WTC11 (cell line): ENCODE measurements at regions not wholly inside any gene's neighbourhood (a gene's known extent, or its start where the extent isn't known, plus 50 kb on each side); places are given as distances from the start of the nearest gene placed in this dataset.

Experiments used
- ATAC-seq: fragments of 200-7000 bp; cut with Tn5 transposase; 2 replicates; pipeline ENCODE4 v1.10.0; 2021; ENCODE audit warnings: mild to moderate bottlenecking, moderate library complexity
- CTCF ChIA-PET: fragments of 300-600 bp; sonication (Branson Sonifier 250); formaldehyde crosslinking; loops from one replicate; lab custom pipeline; 2021; ENCODE audit warnings: antibody characterized with exemption; lab: Charles Lee
- POLR2A ChIA-PET: fragments of 350-600 bp; sonication (Branson Sonifier 250); formaldehyde crosslinking; loops from one replicate; lab custom pipeline; 2021; ENCODE audit warnings: antibody characterized with exemption; lab: Charles Lee
- DNase-seq: peaks from one replicate; pipeline ENCODE4 v3.0.0; 2021; ENCODE audit warnings: low spot score
- H3K27ac Mint-ChIP-seq: 2 replicates; pipeline ENCODE4 v1.8.0; 2021; ENCODE audit warnings: mixed read lengths
- H3K27me3 Mint-ChIP-seq: 2 replicates; pipeline ENCODE4 v1.8.0; 2021; ENCODE audit warnings: low read depth, mild to moderate bottlenecking, moderate library complexity, mixed read lengths
- H3K36me3 Mint-ChIP-seq: 2 replicates; pipeline ENCODE4 v1.8.0; 2021; ENCODE audit warnings: mixed read lengths
- H3K4me1 Mint-ChIP-seq: 2 replicates; pipeline ENCODE4 v1.8.0; 2022; ENCODE audit warnings: mixed read lengths
- H3K4me3 Mint-ChIP-seq: 2 replicates; pipeline ENCODE4 v1.8.0; 2021; ENCODE audit warnings: mild to moderate bottlenecking, moderate library complexity, mixed read lengths
- H3K9me3 Mint-ChIP-seq: 2 replicates; pipeline ENCODE4 v1.8.0; 2021; ENCODE audit warnings: mixed read lengths
- ATF1 ChIP-seq: sonication (generic); formaldehyde crosslinking; IDR thresholded peaks from 2 replicates; pipeline ENCODE4 v1.8.1; 2023; ENCODE audit warnings: mild to moderate bottlenecking, moderate library complexity, missing genetic modification reagents
- ATF3 ChIP-seq: sonication (generic); formaldehyde crosslinking; conservative IDR thresholded peaks from 2 replicates; pipeline ENCODE4 v1.8.1; 2022; ENCODE audit warnings: mild to moderate bottlenecking, missing genetic modification reagents
- E2F4 ChIP-seq: sonication (generic); formaldehyde crosslinking; IDR thresholded peaks from 2 replicates; pipeline ENCODE4 v1.8.1; 2022; ENCODE audit warnings: low read depth, mild to moderate bottlenecking, moderate library complexity, missing genetic modification reagents, borderline replicate concordance
- IRF2 ChIP-seq: sonication (generic); formaldehyde crosslinking; IDR thresholded peaks from 2 replicates; pipeline ENCODE4 v1.8.0; 2022; ENCODE audit warnings: low read depth, missing genetic modification reagents, borderline replicate concordance
- KAT7 ChIP-seq: sonication (generic); formaldehyde crosslinking; IDR thresholded peaks from 2 replicates; pipeline ENCODE4 v1.8.1; 2023; ENCODE audit warnings: missing genetic modification reagents, mild to moderate bottlenecking, borderline replicate concordance
- MYBL2 ChIP-seq: sonication (generic); formaldehyde crosslinking; IDR thresholded peaks from 2 replicates; pipeline ENCODE4 v1.8.1; 2023; ENCODE audit warnings: mild to moderate bottlenecking, moderate library complexity, missing genetic modification reagents
- NFE2L1 ChIP-seq: sonication (generic); formaldehyde crosslinking; IDR thresholded peaks from 2 replicates; pipeline ENCODE4 v1.8.1; 2023; ENCODE audit warnings: missing genetic modification reagents
- NFYB ChIP-seq: sonication (generic); formaldehyde crosslinking; conservative IDR thresholded peaks from 2 replicates; pipeline ENCODE4 v1.8.0; 2022; ENCODE audit warnings: low read depth, missing genetic modification reagents
- PRRX2 ChIP-seq: fragments of 250-450 bp; sonication (Bioruptor Pico); IDR thresholded peaks from 2 replicates; pipeline ENCODE4 v1.8.0; 2021; ENCODE audit warnings: mild to moderate bottlenecking
- RELA ChIP-seq: sonication (generic); formaldehyde crosslinking; IDR thresholded peaks from 2 replicates; pipeline ENCODE4 v1.8.1; 2022; ENCODE audit warnings: missing genetic modification reagents, mild to moderate bottlenecking, borderline replicate concordance
- TEAD1 ChIP-seq: sonication (generic); formaldehyde crosslinking; IDR thresholded peaks from 2 replicates; pipeline ENCODE4 v1.8.0; 2022; ENCODE audit warnings: mild to moderate bottlenecking, missing genetic modification reagents
- TEAD4 ChIP-seq: sonication (generic); formaldehyde crosslinking; IDR thresholded peaks from 2 replicates; pipeline ENCODE4 v1.8.0; 2022; ENCODE audit warnings: mild to moderate bottlenecking, missing genetic modification reagents
- USF2 ChIP-seq: sonication (generic); formaldehyde crosslinking; IDR thresholded peaks from 2 replicates; pipeline ENCODE4 v1.8.1; 2023; ENCODE audit warnings: mild to moderate bottlenecking, missing genetic modification reagents, moderate library complexity
- ZNF232 ChIP-seq: sonication (generic); formaldehyde crosslinking; IDR thresholded peaks from 2 replicates; pipeline ENCODE4 v1.8.0; 2022; ENCODE audit warnings: mild to moderate bottlenecking, missing genetic modification reagents
- TF ChIP-seq, protein P1 (sequence below): sonication (generic); formaldehyde crosslinking; IDR thresholded peaks from 2 replicates; pipeline ENCODE4 v1.8.0; 2023; ENCODE audit warnings: mild to moderate bottlenecking, missing genetic modification reagents
- TF ChIP-seq, protein P2 (sequence below): sonication (generic); formaldehyde crosslinking; IDR thresholded peaks from 2 replicates; pipeline ENCODE4 v1.8.1; 2022; ENCODE audit warnings: low read depth, missing genetic modification reagents, borderline replicate concordance
- TF ChIP-seq, protein P3 (sequence below): sonication (generic); formaldehyde crosslinking; IDR thresholded peaks from 2 replicates; pipeline ENCODE4 v1.8.0; 2022; ENCODE audit warnings: mild to moderate bottlenecking, missing genetic modification reagents
- TF ChIP-seq, protein P4 (sequence below): fragments of 250-450 bp; sonication (Bioruptor Pico); IDR thresholded peaks from 2 replicates; pipeline ENCODE4 v1.9.0; 2021; ENCODE audit warnings: mild to moderate bottlenecking, borderline replicate concordance
- TF ChIP-seq, protein P5 (sequence below): fragments of 250-450 bp; sonication (Bioruptor Pico); IDR thresholded peaks from 2 replicates; pipeline ENCODE4 v1.9.0; 2021; ENCODE audit warnings: moderate library complexity, mild to moderate bottlenecking, inconsistent platforms, borderline replicate concordance

- Mint-ChIP-seq H3K4me3 (no peak overlapping the region), H3K27ac (no peak overlapping the region), H3K27me3 (peaks cover 5% of the 10 kb centered on the region; the same call in 1 of the 2 replicates), H3K4me1 (no peaks in the 10 kb centered on the region), H3K9me3 (peaks cover 21% of the 10 kb centered on the region), H3K36me3 (peaks cover 12% of the 10 kb centered on the region)
- ATAC-seq: no peak
- TF ChIP-seq KAT7 (CRISPR knock-in tag): no peak
- TF ChIP-seq USF2 (CRISPR knock-in tag): no peak
- no peak for TF ChIP-seq IRF2
- no peak for TF ChIP-seq NFE2L1 (CRISPR knock-in tag)
- TF ChIP-seq RELA (CRISPR knock-in tag): no peak
- no peak for TF ChIP-seq TEAD1
- no peak for TF ChIP-seq TEAD4 (CRISPR knock-in tag)
- TF ChIP-seq, protein P1, sequence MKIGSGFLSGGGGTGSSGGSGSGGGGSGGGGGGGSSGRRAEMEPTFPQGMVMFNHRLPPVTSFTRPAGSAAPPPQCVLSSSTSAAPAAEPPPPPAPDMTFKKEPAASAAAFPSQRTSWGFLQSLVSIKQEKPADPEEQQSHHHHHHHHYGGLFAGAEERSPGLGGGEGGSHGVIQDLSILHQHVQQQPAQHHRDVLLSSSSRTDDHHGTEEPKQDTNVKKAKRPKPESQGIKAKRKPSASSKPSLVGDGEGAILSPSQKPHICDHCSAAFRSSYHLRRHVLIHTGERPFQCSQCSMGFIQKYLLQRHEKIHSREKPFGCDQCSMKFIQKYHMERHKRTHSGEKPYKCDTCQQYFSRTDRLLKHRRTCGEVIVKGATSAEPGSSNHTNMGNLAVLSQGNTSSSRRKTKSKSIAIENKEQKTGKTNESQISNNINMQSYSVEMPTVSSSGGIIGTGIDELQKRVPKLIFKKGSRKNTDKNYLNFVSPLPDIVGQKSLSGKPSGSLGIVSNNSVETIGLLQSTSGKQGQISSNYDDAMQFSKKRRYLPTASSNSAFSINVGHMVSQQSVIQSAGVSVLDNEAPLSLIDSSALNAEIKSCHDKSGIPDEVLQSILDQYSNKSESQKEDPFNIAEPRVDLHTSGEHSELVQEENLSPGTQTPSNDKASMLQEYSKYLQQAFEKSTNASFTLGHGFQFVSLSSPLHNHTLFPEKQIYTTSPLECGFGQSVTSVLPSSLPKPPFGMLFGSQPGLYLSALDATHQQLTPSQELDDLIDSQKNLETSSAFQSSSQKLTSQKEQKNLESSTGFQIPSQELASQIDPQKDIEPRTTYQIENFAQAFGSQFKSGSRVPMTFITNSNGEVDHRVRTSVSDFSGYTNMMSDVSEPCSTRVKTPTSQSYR (CRISPR knock-in tag): no peak
- no peak for TF ChIP-seq ATF1
- TF ChIP-seq ZNF232 (CRISPR knock-in tag): no peak
- TF ChIP-seq E2F4 (CRISPR knock-in tag): no peak
- TF ChIP-seq, protein P2, sequence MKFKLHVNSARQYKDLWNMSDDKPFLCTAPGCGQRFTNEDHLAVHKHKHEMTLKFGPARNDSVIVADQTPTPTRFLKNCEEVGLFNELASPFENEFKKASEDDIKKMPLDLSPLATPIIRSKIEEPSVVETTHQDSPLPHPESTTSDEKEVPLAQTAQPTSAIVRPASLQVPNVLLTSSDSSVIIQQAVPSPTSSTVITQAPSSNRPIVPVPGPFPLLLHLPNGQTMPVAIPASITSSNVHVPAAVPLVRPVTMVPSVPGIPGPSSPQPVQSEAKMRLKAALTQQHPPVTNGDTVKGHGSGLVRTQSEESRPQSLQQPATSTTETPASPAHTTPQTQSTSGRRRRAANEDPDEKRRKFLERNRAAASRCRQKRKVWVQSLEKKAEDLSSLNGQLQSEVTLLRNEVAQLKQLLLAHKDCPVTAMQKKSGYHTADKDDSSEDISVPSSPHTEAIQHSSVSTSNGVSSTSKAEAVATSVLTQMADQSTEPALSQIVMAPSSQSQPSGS: no peak
- no peak for TF ChIP-seq PRRX2 (CRISPR knock-in tag)
- TF ChIP-seq, protein P3, sequence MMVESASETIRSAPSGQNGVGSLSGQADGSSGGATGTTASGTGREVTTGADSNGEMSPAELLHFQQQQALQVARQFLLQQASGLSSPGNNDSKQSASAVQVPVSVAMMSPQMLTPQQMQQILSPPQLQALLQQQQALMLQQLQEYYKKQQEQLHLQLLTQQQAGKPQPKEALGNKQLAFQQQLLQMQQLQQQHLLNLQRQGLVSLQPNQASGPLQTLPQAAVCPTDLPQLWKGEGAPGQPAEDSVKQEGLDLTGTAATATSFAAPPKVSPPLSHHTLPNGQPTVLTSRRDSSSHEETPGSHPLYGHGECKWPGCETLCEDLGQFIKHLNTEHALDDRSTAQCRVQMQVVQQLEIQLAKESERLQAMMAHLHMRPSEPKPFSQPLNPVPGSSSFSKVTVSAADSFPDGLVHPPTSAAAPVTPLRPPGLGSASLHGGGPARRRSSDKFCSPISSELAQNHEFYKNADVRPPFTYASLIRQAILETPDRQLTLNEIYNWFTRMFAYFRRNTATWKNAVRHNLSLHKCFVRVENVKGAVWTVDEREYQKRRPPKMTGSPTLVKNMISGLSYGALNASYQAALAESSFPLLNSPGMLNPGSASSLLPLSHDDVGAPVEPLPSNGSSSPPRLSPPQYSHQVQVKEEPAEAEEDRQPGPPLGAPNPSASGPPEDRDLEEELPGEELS (CRISPR knock-in tag): no peak
- no peak for TF ChIP-seq ATF3
- TF ChIP-seq MYBL2 (CRISPR knock-in tag): no peak
- TF ChIP-seq NFYB (CRISPR knock-in tag): no peak
- TF ChIP-seq, protein P4, sequence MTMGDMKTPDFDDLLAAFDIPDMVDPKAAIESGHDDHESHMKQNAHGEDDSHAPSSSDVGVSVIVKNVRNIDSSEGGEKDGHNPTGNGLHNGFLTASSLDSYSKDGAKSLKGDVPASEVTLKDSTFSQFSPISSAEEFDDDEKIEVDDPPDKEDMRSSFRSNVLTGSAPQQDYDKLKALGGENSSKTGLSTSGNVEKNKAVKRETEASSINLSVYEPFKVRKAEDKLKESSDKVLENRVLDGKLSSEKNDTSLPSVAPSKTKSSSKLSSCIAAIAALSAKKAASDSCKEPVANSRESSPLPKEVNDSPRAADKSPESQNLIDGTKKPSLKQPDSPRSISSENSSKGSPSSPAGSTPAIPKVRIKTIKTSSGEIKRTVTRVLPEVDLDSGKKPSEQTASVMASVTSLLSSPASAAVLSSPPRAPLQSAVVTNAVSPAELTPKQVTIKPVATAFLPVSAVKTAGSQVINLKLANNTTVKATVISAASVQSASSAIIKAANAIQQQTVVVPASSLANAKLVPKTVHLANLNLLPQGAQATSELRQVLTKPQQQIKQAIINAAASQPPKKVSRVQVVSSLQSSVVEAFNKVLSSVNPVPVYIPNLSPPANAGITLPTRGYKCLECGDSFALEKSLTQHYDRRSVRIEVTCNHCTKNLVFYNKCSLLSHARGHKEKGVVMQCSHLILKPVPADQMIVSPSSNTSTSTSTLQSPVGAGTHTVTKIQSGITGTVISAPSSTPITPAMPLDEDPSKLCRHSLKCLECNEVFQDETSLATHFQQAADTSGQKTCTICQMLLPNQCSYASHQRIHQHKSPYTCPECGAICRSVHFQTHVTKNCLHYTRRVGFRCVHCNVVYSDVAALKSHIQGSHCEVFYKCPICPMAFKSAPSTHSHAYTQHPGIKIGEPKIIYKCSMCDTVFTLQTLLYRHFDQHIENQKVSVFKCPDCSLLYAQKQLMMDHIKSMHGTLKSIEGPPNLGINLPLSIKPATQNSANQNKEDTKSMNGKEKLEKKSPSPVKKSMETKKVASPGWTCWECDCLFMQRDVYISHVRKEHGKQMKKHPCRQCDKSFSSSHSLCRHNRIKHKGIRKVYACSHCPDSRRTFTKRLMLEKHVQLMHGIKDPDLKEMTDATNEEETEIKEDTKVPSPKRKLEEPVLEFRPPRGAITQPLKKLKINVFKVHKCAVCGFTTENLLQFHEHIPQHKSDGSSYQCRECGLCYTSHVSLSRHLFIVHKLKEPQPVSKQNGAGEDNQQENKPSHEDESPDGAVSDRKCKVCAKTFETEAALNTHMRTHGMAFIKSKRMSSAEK (CRISPR knock-in tag): no peak
- TF ChIP-seq, protein P5, sequence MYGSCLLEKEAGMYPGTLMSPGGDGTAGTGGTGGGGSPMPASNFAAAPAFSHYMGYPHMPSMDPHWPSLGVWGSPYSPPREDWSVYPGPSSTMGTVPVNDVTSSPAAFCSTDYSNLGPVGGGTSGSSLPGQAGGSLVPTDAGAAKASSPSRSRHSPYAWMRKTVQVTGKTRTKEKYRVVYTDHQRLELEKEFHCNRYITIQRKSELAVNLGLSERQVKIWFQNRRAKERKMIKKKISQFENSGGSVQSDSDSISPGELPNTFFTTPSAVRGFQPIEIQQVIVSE: no peak
- POLR2A ChIA-PET: no interaction called here
- DNase-seq: no peak
- CTCF ChIA-PET: interaction anchor here (1.2 to 1.5 kb wide), 2 partner anchors 21 to 40 kb away, joined by 3 to 4 read pairs; no protein-coding TSS in a partner anchor
These were observed 85.4 kb downstream of the TOMM20 start for GRCh38 chr1:235043234-235043633.
